ENCODE measurements at regions not wholly inside any gene's neighbourhood (a gene's known extent, or its start where the extent isn't known, plus 50 kb on each side); places are given as distances from the start of the nearest gene placed in this dataset.

DNA sequence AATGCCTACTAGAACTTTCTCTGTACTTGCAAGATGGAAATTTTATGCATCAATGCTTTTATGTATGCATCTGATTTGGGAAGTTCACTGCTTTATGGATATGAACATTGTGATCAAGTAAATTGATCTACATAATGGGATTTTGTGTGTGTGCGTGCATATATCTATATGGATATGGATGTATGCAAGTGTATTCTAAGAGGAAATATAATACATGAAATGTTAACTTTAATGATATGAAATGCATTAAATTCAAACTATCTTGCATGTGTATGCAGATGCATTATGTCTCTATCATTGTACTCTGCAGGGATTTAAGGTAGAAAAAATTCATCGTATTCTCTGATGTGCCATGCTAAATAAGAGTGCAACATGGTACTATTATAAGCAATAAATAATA, 1855.4 kb upstream of the PIK3C3 start (continued):
- TF ChIP-seq CHD7 (IDR thresholded peaks at IDR 0.05; ENCODE audit: insufficient replicate concordance, low read length) (no peak), NRF1 (IDR thresholded peaks at IDR 0.05; ENCODE audit: low read depth, low read length) (no peak), SIN3A (conservative IDR thresholded peaks at IDR 0.05 in 1 of 2, IDR thresholded peaks at IDR 0.05 in 1 of 2; ENCODE audit: low read depth in 1 of 2, low read length in 2 of 2) (no peak), BACH1 (IDR thresholded peaks at IDR 0.05; ENCODE audit: low read length) (no peak), CBX8 (IDR thresholded peaks at IDR 0.05; ENCODE audit: borderline replicate concordance, low read depth, low read length) (no peak), ASH2L (IDR thresholded peaks at IDR 0.05; ENCODE audit: low read length) (no peak), EP300 (IDR thresholded peaks at IDR 0.05; ENCODE audit: borderline replicate concordance in 1 of 2, low read depth in 2 of 2, low read length in 2 of 2) (no peak), TAF7 (optimal IDR thresholded peaks at IDR 0.05; ENCODE audit: borderline replicate concordance, low read depth, low read length) (no peak), ZNF274 (IDR thresholded peaks at IDR 0.05; ENCODE audit: borderline replicate concordance, extremely low read depth, low read length) (no peak), TEAD4 (IDR thresholded peaks at IDR 0.05; ENCODE audit: low read depth, low read length) (no peak), NANOG (IDR thresholded peaks at IDR 0.05; ENCODE audit: insufficient read depth, low read depth, low read length, poor library complexity, severe bottlenecking) (no peak)

All from H1 (cell line).